ENCODE measurements at regions not wholly inside any gene's neighbourhood (a gene's known extent, or its start where the extent isn't known, plus 50 kb on each side); places are given as distances from the start of the nearest gene placed in this dataset.

DNA sequence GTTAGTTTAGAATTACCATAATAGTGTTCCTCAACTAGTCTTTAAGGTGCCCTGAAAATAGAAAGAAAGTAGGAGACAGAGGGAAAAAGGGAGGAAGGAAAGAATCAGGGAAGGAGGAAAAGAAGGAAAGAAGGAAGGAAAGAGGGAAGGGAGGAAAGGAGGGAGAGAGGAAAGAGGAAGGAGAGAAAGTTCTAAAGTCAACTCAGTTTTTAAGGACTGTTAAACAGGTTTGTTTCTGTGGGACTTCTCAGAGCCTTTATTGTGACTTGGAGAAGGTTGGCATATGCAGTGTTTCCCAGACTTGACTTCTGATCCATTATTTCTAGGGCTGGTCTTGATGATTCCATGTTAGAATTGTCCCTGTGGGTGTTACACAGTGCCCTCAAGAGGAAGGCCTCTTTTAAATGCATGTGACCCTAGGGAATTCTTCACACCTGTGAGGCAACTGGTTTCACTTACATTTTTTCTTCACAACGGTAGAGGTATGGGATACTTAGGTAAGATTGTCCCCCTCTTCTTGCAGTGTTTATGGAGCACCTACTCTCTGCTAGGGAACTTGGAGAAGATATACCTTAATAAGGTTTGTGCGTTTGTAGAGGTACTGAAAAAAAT is 132.7 kb upstream of the GMDS start:
- TF ChIP-seq, protein P1, sequence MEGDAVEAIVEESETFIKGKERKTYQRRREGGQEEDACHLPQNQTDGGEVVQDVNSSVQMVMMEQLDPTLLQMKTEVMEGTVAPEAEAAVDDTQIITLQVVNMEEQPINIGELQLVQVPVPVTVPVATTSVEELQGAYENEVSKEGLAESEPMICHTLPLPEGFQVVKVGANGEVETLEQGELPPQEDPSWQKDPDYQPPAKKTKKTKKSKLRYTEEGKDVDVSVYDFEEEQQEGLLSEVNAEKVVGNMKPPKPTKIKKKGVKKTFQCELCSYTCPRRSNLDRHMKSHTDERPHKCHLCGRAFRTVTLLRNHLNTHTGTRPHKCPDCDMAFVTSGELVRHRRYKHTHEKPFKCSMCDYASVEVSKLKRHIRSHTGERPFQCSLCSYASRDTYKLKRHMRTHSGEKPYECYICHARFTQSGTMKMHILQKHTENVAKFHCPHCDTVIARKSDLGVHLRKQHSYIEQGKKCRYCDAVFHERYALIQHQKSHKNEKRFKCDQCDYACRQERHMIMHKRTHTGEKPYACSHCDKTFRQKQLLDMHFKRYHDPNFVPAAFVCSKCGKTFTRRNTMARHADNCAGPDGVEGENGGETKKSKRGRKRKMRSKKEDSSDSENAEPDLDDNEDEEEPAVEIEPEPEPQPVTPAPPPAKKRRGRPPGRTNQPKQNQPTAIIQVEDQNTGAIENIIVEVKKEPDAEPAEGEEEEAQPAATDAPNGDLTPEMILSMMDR (IDR thresholded peaks at IDR 0.05; ENCODE audit: low read depth, low read length, poor library complexity, severe bottlenecking), result no peak
- TF ChIP-seq EZH2phosphoT487 (IDR thresholded peaks at IDR 0.05; ENCODE audit: borderline replicate concordance, low read length), result no peak

All from DOHH2 (cell line).